ENCODE measurements at regions not wholly inside any gene's neighbourhood (a gene's known extent, or its start where the extent isn't known, plus 50 kb on each side); places are given as distances from the start of the nearest gene placed in this dataset.

- DNase-seq (ENCODE audit: low read depth, low spot score), result no peak
- Histone ChIP-seq H3K27ac (no peak overlapping the region), H3K9ac (ENCODE audit: insufficient read length) (no peak overlapping the region), H3K9me3 (ENCODE audit: low read depth, low read length) (no peaks in the 10 kb centered on the region), H3K36me3 (ENCODE audit: insufficient read depth, low read length) (no peaks in the 10 kb centered on the region), H3K4me3 (no peak overlapping the region)
- TF ChIP-seq FOXP2 (optimal IDR thresholded peaks at IDR 0.05; ENCODE audit: control extremely low read depth, extremely low read length, insufficient read depth), result no peak
- no peak for TF ChIP-seq POLR2AphosphoS5 (IDR thresholded peaks at IDR 0.05; ENCODE audit: borderline replicate concordance, low read depth, low read length)
- no peak for TF ChIP-seq EZH2 (IDR thresholded peaks at IDR 0.05)
Observed at GRCh38 chr9:1839909-1840308, 175.2 kb upstream of the SMARCA2 start.

- TF ChIP-seq POLR2AphosphoS5 (IDR thresholded peaks at IDR 0.05; ENCODE audit: borderline replicate concordance, low read depth, low read length) (no peak), FOXP2 (optimal IDR thresholded peaks at IDR 0.05; ENCODE audit: control extremely low read depth, extremely low read length, insufficient read depth) (no peak), EZH2 (IDR thresholded peaks at IDR 0.05) (no peak)
- Histone ChIP-seq H3K9ac (ENCODE audit: insufficient read length) (no peak overlapping the region), H3K27ac (no peak overlapping the region), H3K9me3 (ENCODE audit: low read depth, low read length) (no peaks in the 10 kb centered on the region), H3K4me3 (no peak overlapping the region), H3K36me3 (ENCODE audit: insufficient read depth, low read length) (no peaks in the 10 kb centered on the region)
- DNase-seq (ENCODE audit: low read depth, low spot score), result no peak
Observed at GRCh38 chr9:1845425-1845824, 169.7 kb upstream of the SMARCA2 start.

GRCh38 chr9:1855726-1856125 is 159.4 kb upstream of the SMARCA2 start:
- no peak for TF ChIP-seq POLR2AphosphoS5 (IDR thresholded peaks at IDR 0.05; ENCODE audit: borderline replicate concordance, low read depth, low read length)
- no peak for TF ChIP-seq FOXP2 (optimal IDR thresholded peaks at IDR 0.05; ENCODE audit: control extremely low read depth, extremely low read length, insufficient read depth)
- TF ChIP-seq EZH2 (IDR thresholded peaks at IDR 0.05), result no peak
- Histone ChIP-seq H3K36me3 (ENCODE audit: insufficient read depth, low read length) (no peaks in the 10 kb centered on the region), H3K9ac (ENCODE audit: insufficient read length) (no peak overlapping the region), H3K27ac (no peak overlapping the region), H3K9me3 (ENCODE audit: low read depth, low read length) (no peaks in the 10 kb centered on the region), H3K4me3 (no peak overlapping the region)
- DNase-seq (ENCODE audit: low read depth, low spot score), result no peak

- Histone ChIP-seq H3K9ac (ENCODE audit: insufficient read length) (no peak overlapping the region), H3K36me3 (ENCODE audit: insufficient read depth, low read length) (no peaks in the 10 kb centered on the region), H3K27ac (no peak overlapping the region), H3K9me3 (ENCODE audit: low read depth, low read length) (no peaks in the 10 kb centered on the region), H3K4me3 (no peak overlapping the region)
- no peak for DNase-seq (ENCODE audit: low read depth, low spot score)
- TF ChIP-seq EZH2 (IDR thresholded peaks at IDR 0.05) (no peak), FOXP2 (optimal IDR thresholded peaks at IDR 0.05; ENCODE audit: control extremely low read depth, extremely low read length, insufficient read depth) (no peak), POLR2AphosphoS5 (IDR thresholded peaks at IDR 0.05; ENCODE audit: borderline replicate concordance, low read depth, low read length) (no peak)
Observed at GRCh38 chr9:1857808-1858207, 157.3 kb upstream of the SMARCA2 start.

- peak; percentile 14 for DNase-seq (ENCODE audit: low read depth, low spot score)
Observed at GRCh38 chr9:1869843-1870242, 145.3 kb upstream of the SMARCA2 start.

GRCh38 chr9:1870915-1871314 is 144.2 kb upstream of the SMARCA2 start:
- no peak for TF ChIP-seq EZH2 (IDR thresholded peaks at IDR 0.05)
- TF ChIP-seq FOXP2 (optimal IDR thresholded peaks at IDR 0.05; ENCODE audit: control extremely low read depth, extremely low read length, insufficient read depth), result no peak
- no peak for TF ChIP-seq POLR2AphosphoS5 (IDR thresholded peaks at IDR 0.05; ENCODE audit: borderline replicate concordance, low read depth, low read length)
- H3K27ac ChIP-seq, result no peak overlapping the region

More at GRCh38 chr9:1869843-1870242, 145.3 kb upstream of the SMARCA2 start:
- Histone ChIP-seq H3K9me3 (ENCODE audit: low read depth, low read length) (no peaks in the 10 kb centered on the region), H3K27ac (no peak overlapping the region), H3K9ac (ENCODE audit: insufficient read length) (no peak overlapping the region), H3K36me3 (ENCODE audit: insufficient read depth, low read length) (no peaks in the 10 kb centered on the region), H3K4me3 (no peak overlapping the region)
- no peak for TF ChIP-seq FOXP2 (optimal IDR thresholded peaks at IDR 0.05; ENCODE audit: control extremely low read depth, extremely low read length, insufficient read depth)
- TF ChIP-seq POLR2AphosphoS5 (IDR thresholded peaks at IDR 0.05; ENCODE audit: borderline replicate concordance, low read depth, low read length), result no peak
- TF ChIP-seq EZH2 (IDR thresholded peaks at IDR 0.05), result no peak

GRCh38 chr9:1871626-1872419 is 143.3 kb upstream of the SMARCA2 start:
- Histone ChIP-seq H3K4me3 (peak overlapping the region; percentile 33), H3K9ac (ENCODE audit: insufficient read length) (peak overlapping the region; percentile 45), H3K27ac (peak overlapping the region; percentile 28; the same call in 1 of the 2 replicates), H3K36me3 (ENCODE audit: insufficient read depth, low read length) (no peaks in the 10 kb centered on the region), H3K9me3 (ENCODE audit: low read depth, low read length) (no peaks in the 10 kb centered on the region)
- TF ChIP-seq EZH2 (IDR thresholded peaks at IDR 0.05) (no peak), POLR2AphosphoS5 (IDR thresholded peaks at IDR 0.05; ENCODE audit: borderline replicate concordance, low read depth, low read length) (no peak), FOXP2 (optimal IDR thresholded peaks at IDR 0.05; ENCODE audit: control extremely low read depth, extremely low read length, insufficient read depth) (no peak)
- DNase-seq (ENCODE audit: low read depth, low spot score), result peak; percentile 18

More at GRCh38 chr9:1870915-1871314, 144.2 kb upstream of the SMARCA2 start:
- H3K9me3 ChIP-seq (ENCODE audit: low read depth, low read length), result no peaks in the 10 kb centered on the region
- no peak overlapping the region for H3K4me3 ChIP-seq
- H3K9ac ChIP-seq (ENCODE audit: insufficient read length), result no peak overlapping the region
- DNase-seq (ENCODE audit: low read depth, low spot score), result no peak
- H3K36me3 ChIP-seq (ENCODE audit: insufficient read depth, low read length), result no peaks in the 10 kb centered on the region

- no peak overlapping the region for H3K27ac ChIP-seq
- TF ChIP-seq POLR2AphosphoS5 (IDR thresholded peaks at IDR 0.05; ENCODE audit: borderline replicate concordance, low read depth, low read length) (no peak), EZH2 (IDR thresholded peaks at IDR 0.05) (no peak), FOXP2 (optimal IDR thresholded peaks at IDR 0.05; ENCODE audit: control extremely low read depth, extremely low read length, insufficient read depth) (no peak)
- H3K9ac ChIP-seq (ENCODE audit: insufficient read length), result no peak overlapping the region
- DNase-seq (ENCODE audit: low read depth, low spot score), result no peak
- no peaks in the 10 kb centered on the region for H3K9me3 ChIP-seq (ENCODE audit: low read depth, low read length)
- H3K36me3 ChIP-seq (ENCODE audit: insufficient read depth, low read length), result no peaks in the 10 kb centered on the region
- H3K4me3 ChIP-seq, result no peak overlapping the region
Observed at GRCh38 chr9:1875251-1875851, 139.8 kb upstream of the SMARCA2 start.
